Daoy (cell line): ENCODE measurements at regions not wholly inside any gene's neighbourhood (a gene's known extent, or its start where the extent isn't known, plus 50 kb on each side); places are given as distances from the start of the nearest gene placed in this dataset.
"Not testable (repeated sequence)": the region's sequence is repeated elsewhere in the genome, so short reads cannot be mapped to it uniquely, and the experiment has no call there.

ENCODE experiments used
- DNase-seq: peaks from one replicate; pipeline ENCODE4 v3.0.0-alpha.2; 2015; ENCODE audit warnings: low read depth

- peak; percentile 25 for DNase-seq
Observed at GRCh38 chr1:47491341-47491753, 53.5 kb downstream of the FOXD2 start.

- no peak for DNase-seq
Observed at GRCh38 chr1:47495176-47495713, 57.4 kb downstream of the FOXD2 start.

- DNase-seq, result no peak
Observed at GRCh38 chr1:47498551-47498950, 60.7 kb downstream of the FOXD2 start.

- no peak for DNase-seq
Observed at GRCh38 chr1:47501069-47501468, 63.2 kb downstream of the FOXD2 start.

GRCh38 chr1:47502746-47503370 is 65.0 kb downstream of the FOXD2 start:
- DNase-seq, result no peak

GRCh38 chr1:47504840-47505239 is 67.0 kb downstream of the FOXD2 start:
- not testable (repeated sequence) for DNase-seq

- no peak for DNase-seq
Observed at GRCh38 chr1:47505267-47505666, 67.4 kb downstream of the FOXD2 start.

GRCh38 chr1:47506053-47506452 is 68.2 kb downstream of the FOXD2 start:
- DNase-seq, result no peak

- DNase-seq, result no peak
Observed at GRCh38 chr1:47507144-47507543, 69.3 kb downstream of the FOXD2 start.

- peak; percentile 38 for DNase-seq
Observed at GRCh38 chr1:47507881-47508701, 70.2 kb downstream of the FOXD2 start.

- no peak for DNase-seq
Observed at GRCh38 chr1:47508702-47509431, 71.0 kb downstream of the FOXD2 start.

GRCh38 chr1:47510282-47510811 is 72.5 kb downstream of the FOXD2 start:
- DNase-seq, result no peak

- no peak for DNase-seq
Observed at GRCh38 chr1:47511825-47512224, 74.0 kb downstream of the FOXD2 start.

- DNase-seq, result no peak
Observed at GRCh38 chr1:47513393-47513792, 75.5 kb downstream of the FOXD2 start.

GRCh38 chr1:47514229-47514628 is 76.4 kb downstream of the FOXD2 start:
- no peak for DNase-seq

GRCh38 chr1:47515164-47515789 is 77.4 kb downstream of the FOXD2 start:
- no peak for DNase-seq

- DNase-seq, result no peak
Observed at GRCh38 chr1:47517946-47518345, 80.1 kb downstream of the FOXD2 start.

- no peak for DNase-seq
Observed at GRCh38 chr1:47519491-47519890, 81.6 kb downstream of the FOXD2 start.

- DNase-seq, result no peak
Observed at GRCh38 chr1:47519971-47520370, 82.1 kb downstream of the FOXD2 start.

GRCh38 chr1:47521034-47521881 is 83.4 kb downstream of the FOXD2 start:
- DNase-seq, result peak; percentile 23
